NT2/D1 (cell line): ENCODE measurements at regions not wholly inside any gene's neighbourhood (a gene's known extent, or its start where the extent isn't known, plus 50 kb on each side); places are given as distances from the start of the nearest gene placed in this dataset.

ENCODE experiments used
- DNase-seq: peaks from one replicate; pipeline ENCODE4 v3.0.0-alpha.2; 2011; ENCODE audit warnings: low read depth, low spot score
- H3K27me3 ChIP-seq: 2 replicates; pipeline ENCODE4 v1.6.0; 2011; ENCODE audit warnings: mild to moderate bottlenecking; ENCODE audit not compliant: insufficient read length, insufficient read depth
- H3K36me3 ChIP-seq: 2 replicates; pipeline ENCODE4 v1.6.1; 2011; ENCODE audit warnings: mild to moderate bottlenecking, low read length, mixed read lengths; ENCODE audit not compliant: insufficient read depth, insufficient read length
- H3K4me1 ChIP-seq: 2 replicates; pipeline ENCODE4 v1.5.1; 2011; ENCODE audit not compliant: insufficient read depth, insufficient read length
- H3K4me3 ChIP-seq: 2 replicates; pipeline ENCODE4 v1.5.1; 2011; ENCODE audit warnings: low read depth; ENCODE audit not compliant: insufficient read length
- H3K9ac ChIP-seq: 2 replicates; pipeline ENCODE4 v1.6.0; 2011; ENCODE audit warnings: low read depth; ENCODE audit not compliant: insufficient read length
- H3K9me3 ChIP-seq: 2 replicates; pipeline ENCODE4 v1.5.1; 2011; ENCODE audit warnings: mild to moderate bottlenecking, low read length; ENCODE audit not compliant: insufficient read depth
- SUZ12 ChIP-seq: IDR thresholded peaks from 2 replicates; pipeline ENCODE4 v1.6.1; 2011; ENCODE audit not compliant: insufficient read length, insufficient read depth; ENCODE audit errors: extremely low read depth
- YY1 ChIP-seq: IDR thresholded peaks from 2 replicates; pipeline ENCODE4 v1.6.1; 2011; ENCODE audit not compliant: insufficient read length, insufficient read depth
- ZNF274 ChIP-seq: IDR thresholded peaks from 2 replicates; pipeline ENCODE4 v1.6.1; 2011; ENCODE audit warnings: mild to moderate bottlenecking, low read depth, low read length

GRCh38 chr14:101334656-101335055 lies 226.6 kb upstream of the DIO3 start:
- H3K9ac ChIP-seq: no peak overlapping the region
- TF ChIP-seq ZNF274 (no peak), SUZ12 (no peak), YY1 (no peak)
- H3K4me1 ChIP-seq: peaks cover 2% of the 10 kb centered on the region
- no peak for DNase-seq
- no peaks in the 10 kb centered on the region for H3K27me3 ChIP-seq
- no peaks in the 10 kb centered on the region for H3K9me3 ChIP-seq
- H3K36me3 ChIP-seq: no peaks in the 10 kb centered on the region
- H3K4me3 ChIP-seq: no peak overlapping the region

GRCh38 chr14:101335061-101335661 lies 226.1 kb upstream of the DIO3 start:
- Histone ChIP-seq H3K9me3 (no peaks in the 10 kb centered on the region), H3K4me3 (no peak overlapping the region), H3K9ac (no peak overlapping the region), H3K27me3 (no peaks in the 10 kb centered on the region), H3K36me3 (no peaks in the 10 kb centered on the region), H3K4me1 (peaks cover 2% of the 10 kb centered on the region)
- no peak for TF ChIP-seq YY1
- no peak for TF ChIP-seq ZNF274
- no peak for TF ChIP-seq SUZ12
- DNase-seq: no peak

GRCh38 chr14:101336183-101336582 lies 225.1 kb upstream of the DIO3 start:
- no peaks in the 10 kb centered on the region for H3K36me3 ChIP-seq
- TF ChIP-seq ZNF274 (no peak), YY1 (no peak), SUZ12 (no peak)
- DNase-seq: no peak
- no peak overlapping the region for H3K9ac ChIP-seq
- peaks cover 2% of the 10 kb centered on the region for H3K4me1 ChIP-seq
- H3K9me3 ChIP-seq: no peaks in the 10 kb centered on the region
- H3K4me3 ChIP-seq: no peak overlapping the region
- no peaks in the 10 kb centered on the region for H3K27me3 ChIP-seq

DNA sequence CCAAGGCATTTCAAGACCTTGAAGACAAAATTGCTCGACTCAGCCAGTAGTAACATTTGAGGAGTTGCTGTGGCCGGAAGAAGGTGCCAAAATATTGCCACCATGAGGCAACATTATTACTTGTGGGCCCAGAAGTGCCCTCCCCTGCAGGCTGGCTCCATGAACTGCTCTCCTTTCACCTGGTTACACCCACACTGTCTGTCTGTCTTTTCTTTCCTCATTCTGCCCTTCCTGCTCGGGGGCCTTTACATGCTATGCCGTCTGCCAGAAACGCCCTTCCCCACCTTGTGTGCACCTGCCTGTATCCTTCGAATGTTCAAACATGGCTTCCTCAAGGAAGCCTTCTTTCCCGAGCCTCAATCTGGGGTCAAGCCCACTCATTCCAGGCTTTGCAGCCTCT lies 224.2 kb upstream of the DIO3 start:
- Histone ChIP-seq H3K4me3 (no peak overlapping the region), H3K36me3 (no peaks in the 10 kb centered on the region), H3K27me3 (no peaks in the 10 kb centered on the region), H3K9me3 (no peaks in the 10 kb centered on the region), H3K4me1 (peaks cover 2% of the 10 kb centered on the region), H3K9ac (no peak overlapping the region)
- no peak for DNase-seq
- TF ChIP-seq ZNF274 (no peak), SUZ12 (no peak)

GRCh38 chr14:101340556-101340955 lies 220.7 kb upstream of the DIO3 start:
- Histone ChIP-seq H3K27me3 (no peaks in the 10 kb centered on the region), H3K4me3 (no peak overlapping the region), H3K9me3 (no peaks in the 10 kb centered on the region), H3K9ac (no peak overlapping the region), H3K4me1 (no peaks in the 10 kb centered on the region), H3K36me3 (no peaks in the 10 kb centered on the region)
- TF ChIP-seq ZNF274 (no peak), SUZ12 (no peak), YY1 (no peak)
- no peak for DNase-seq

DNA sequence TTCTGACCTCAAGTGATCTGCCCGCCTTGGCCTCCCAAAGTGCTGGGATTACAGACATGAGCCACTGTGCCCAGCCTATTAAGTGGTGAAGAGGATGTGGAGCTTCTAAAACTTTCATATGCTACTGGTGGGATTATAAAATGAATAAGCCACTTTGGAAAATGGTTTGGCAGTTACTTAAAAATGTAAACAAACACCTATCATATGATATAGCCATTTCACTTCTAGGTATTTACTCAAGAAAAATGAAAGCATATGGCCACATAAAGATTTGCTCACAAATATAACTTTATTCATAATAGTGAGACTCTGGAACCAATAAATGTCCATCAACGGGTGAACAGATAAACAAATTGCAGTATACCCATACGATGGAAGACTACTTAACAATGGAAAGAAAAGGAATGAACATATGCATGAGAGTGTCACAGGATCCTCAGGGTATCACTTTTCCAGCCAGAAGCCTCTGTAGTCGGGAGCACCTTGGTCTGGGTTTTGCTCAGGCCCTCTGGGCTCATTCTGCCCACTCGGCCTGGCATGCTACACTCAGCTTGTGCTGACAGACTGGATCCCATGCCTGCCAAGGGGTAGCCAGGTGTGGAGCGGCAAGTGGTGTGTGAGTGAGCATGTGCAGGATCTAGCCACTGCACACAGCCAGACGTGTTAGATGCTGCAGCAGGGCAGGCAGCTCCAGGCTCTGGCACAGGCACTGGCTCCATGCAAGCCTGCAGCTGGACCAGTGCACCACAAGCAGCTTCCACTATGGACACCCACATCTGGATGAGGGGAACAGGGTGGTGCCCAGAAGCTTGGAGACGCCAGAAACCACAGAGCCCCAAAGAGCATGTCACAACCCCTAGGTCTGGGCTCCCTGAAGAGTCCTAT lies 213.2 kb upstream of the DIO3 start:
- H3K27me3 ChIP-seq: no peaks in the 10 kb centered on the region
- DNase-seq: no peak
- no peaks in the 10 kb centered on the region for H3K36me3 ChIP-seq
- H3K9me3 ChIP-seq: peaks cover 13% of the 10 kb centered on the region; the same call in 1 of the 2 replicates
- H3K9ac ChIP-seq: no peak overlapping the region
- H3K4me3 ChIP-seq: no peak overlapping the region
- peaks cover 2% of the 10 kb centered on the region for H3K4me1 ChIP-seq
- no peak for TF ChIP-seq SUZ12
- no peak for TF ChIP-seq ZNF274
- TF ChIP-seq YY1: no peak

GRCh38 chr14:101349108-101349507 lies 212.2 kb upstream of the DIO3 start:
- H3K9ac ChIP-seq: no peak overlapping the region
- H3K9me3 ChIP-seq: peaks cover 13% of the 10 kb centered on the region; the same call in 1 of the 2 replicates
- DNase-seq: no peak
- no peak for TF ChIP-seq YY1
- TF ChIP-seq SUZ12: no peak
- no peak for TF ChIP-seq ZNF274
- no peak overlapping the region for H3K4me3 ChIP-seq
- no peaks in the 10 kb centered on the region for H3K36me3 ChIP-seq
- no peaks in the 10 kb centered on the region for H3K27me3 ChIP-seq
- peaks cover 2% of the 10 kb centered on the region for H3K4me1 ChIP-seq
